Tibial nerve (tissue), 4 donors: ENCODE measurements at regions not wholly inside any gene's neighbourhood (a gene's known extent, or its start where the extent isn't known, plus 50 kb on each side); places are given as distances from the start of the nearest gene placed in this dataset.

Source experiments
- DNase-seq, 2 donors: peaks; one replicate each; pipeline ENCODE4 v3.0.0-alpha.2; 2019; ENCODE audit warnings: low spot score in 2 of 2
- H3K27ac ChIP-seq, 4 donors: fragments of 200-600 bp; sonication (generic) in 3 of 4; one replicate each; pipeline ENCODE4 v1.5.1; 2017 to 2019; ENCODE audit warnings: mild to moderate bottlenecking in 1 of 4
- H3K27me3 ChIP-seq, 2 donors: fragments of 200-600 bp; sonication (generic) in 1 of 2; one replicate each; pipeline versions ENCODE4 v1.5.1 to v1.6.0; 2017 to 2019
- H3K36me3 ChIP-seq, 3 donors: fragments of 200-600 bp; sonication (generic); one replicate each; pipeline ENCODE4 v1.5.1; 2018 to 2019
- H3K4me1 ChIP-seq, 4 donors: fragments of 200-600 bp; sonication (generic) in 3 of 4; one replicate each; pipeline ENCODE4 v1.5.1; 2017 to 2019
- H3K4me3 ChIP-seq, 4 donors: fragments of 200-600 bp; sonication (generic) in 3 of 4; one replicate each; pipeline ENCODE4 v1.5.1; 2017 to 2019; ENCODE audit warnings: mild to moderate bottlenecking in 1 of 4, moderate library complexity in 1 of 4
- H3K9me3 ChIP-seq, 4 donors: fragments of 200-600 bp; sonication (generic) in 3 of 4; one replicate each; pipeline ENCODE4 v1.5.1; 2017 to 2019
- CTCF ChIP-seq, 5 experiments: fragments of 200-600 bp in 3 of 5; fragments of 450-650 bp in 2 of 5; sonication (generic) in 3 of 5; IDR thresholded peaks; one replicate each; pipeline ENCODE4 v1.5.1; 2016 to 2019; ENCODE audit warnings: antibody characterized with exemption in 5 of 5, mild to moderate bottlenecking in 3 of 5, moderate library complexity in 2 of 5
- EP300 ChIP-seq, 2 donors: sonication (generic); formaldehyde crosslinking; IDR thresholded peaks; one replicate each; pipeline ENCODE4 v1.6.1; 2017; ENCODE audit warnings: antibody characterized with exemption in 2 of 2, mild to moderate bottlenecking in 1 of 2
- POLR2A ChIP-seq, 2 donors: fragments of 450-650 bp; IDR thresholded peaks; one replicate each; pipeline ENCODE4 v1.6.1; 2017; ENCODE audit warnings: antibody characterized with exemption in 2 of 2, mild to moderate bottlenecking in 2 of 2, moderate library complexity in 2 of 2
- WGBS, 2 donors: methylation state at CpG; one replicate each; pipeline ENCODE4 v1.1.5; 2018; 5-methylcytosine and 5-hydroxymethylcytosine counted together

DNA sequence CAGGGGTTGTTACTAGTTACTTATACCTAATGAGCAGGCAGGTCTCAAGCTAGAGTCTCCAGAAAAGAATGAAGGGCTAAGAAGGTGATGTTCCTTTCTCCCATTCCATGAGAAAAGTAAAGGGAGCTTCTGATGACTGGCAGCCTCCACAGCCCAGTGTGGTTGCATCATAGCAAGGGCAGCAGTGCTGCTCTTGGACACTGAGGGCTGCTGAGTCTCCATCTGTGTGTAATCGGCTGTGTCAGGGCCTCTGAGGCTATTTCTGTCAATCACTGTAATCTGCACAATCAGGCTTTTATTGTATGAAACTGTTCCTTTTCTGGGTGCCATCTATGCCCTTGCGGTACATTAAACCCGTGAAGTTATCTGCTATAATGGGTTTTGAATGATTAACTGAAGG lies 164.1 kb upstream of the FBXO11 start:
- DNase-seq = no peak
- TF ChIP-seq POLR2A (IDR thresholded peaks at IDR 0.05) (no peak), CTCF (IDR thresholded peaks at IDR 0.05) (no peak), EP300 (IDR thresholded peaks at IDR 0.05) (no peak)
- H3K27ac ChIP-seq = no peak overlapping the region
- no peak overlapping the region for H3K4me3 ChIP-seq
- no peaks in the 10 kb centered on the region for H3K36me3 ChIP-seq
- 46 to 50% methylated on average over 3 of the region's 3 CpGs for WGBS, 2 donors
- peaks cover 0 to 8% (median 0%) of the 10 kb centered on the region in 4 donors for H3K4me1 ChIP-seq
- H3K9me3 ChIP-seq = no peaks in the 10 kb centered on the region
- no peaks in the 10 kb centered on the region for H3K27me3 ChIP-seq

DNA sequence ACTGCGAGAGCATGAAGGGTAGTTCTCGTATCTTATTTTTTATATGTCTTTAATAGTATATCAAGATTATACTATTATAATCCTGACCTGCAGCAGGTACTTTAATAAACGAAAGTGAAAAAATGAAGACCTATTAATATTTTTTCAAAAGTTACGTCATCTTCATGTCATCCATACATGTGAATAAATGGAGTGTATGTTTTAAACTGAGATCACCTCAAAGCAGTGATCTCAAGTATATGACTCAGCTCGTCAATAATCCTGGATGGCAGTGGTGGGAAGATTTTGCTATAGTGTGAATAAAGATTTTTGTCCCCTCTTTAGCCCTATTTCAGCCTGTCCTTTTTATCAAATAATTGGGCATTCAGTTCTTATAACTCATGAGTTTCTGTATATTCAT lies 166.3 kb upstream of the FBXO11 start:
- Histone ChIP-seq H3K4me1 (peaks cover 0 to 8% (median 0%) of the 10 kb centered on the region in 4 donors), H3K9me3 (no peaks in the 10 kb centered on the region), H3K4me3 (no peak overlapping the region), H3K36me3 (no peaks in the 10 kb centered on the region), H3K27me3 (no peaks in the 10 kb centered on the region), H3K27ac (no peak overlapping the region)
- no peak for DNase-seq
- TF ChIP-seq EP300 (IDR thresholded peaks at IDR 0.05) (no peak), POLR2A (IDR thresholded peaks at IDR 0.05) (no peak), CTCF (IDR thresholded peaks at IDR 0.05) (no peak)
- 70 to 79% methylated on average over 5 of the region's 5 CpGs for WGBS, 2 donors

DNA sequence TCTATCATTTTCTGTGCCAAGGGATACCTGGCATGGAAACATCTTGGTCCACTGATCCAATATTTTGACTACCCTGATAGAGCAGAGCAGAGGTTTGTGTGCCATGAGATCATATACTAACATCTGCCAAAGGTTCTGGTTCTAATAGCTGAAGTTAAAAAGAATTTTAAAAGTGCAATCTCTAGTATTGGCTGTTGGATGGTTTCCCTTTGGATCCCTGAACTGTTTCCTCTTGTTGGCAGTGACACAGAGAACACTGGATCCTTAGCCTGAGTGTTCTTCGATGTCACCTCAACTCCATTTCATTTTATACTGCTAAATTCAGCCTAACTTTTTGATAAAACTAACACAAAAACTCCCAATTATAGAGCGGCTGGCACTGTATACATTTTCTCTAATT lies 169.3 kb upstream of the FBXO11 start:
- DNase-seq = no peak
- TF ChIP-seq POLR2A (IDR thresholded peaks at IDR 0.05) (no peak), EP300 (IDR thresholded peaks at IDR 0.05) (no peak), CTCF (IDR thresholded peaks at IDR 0.05) (no peak)
- no peak overlapping the region for H3K4me3 ChIP-seq
- H3K27ac ChIP-seq = no peak overlapping the region
- no peaks in the 10 kb centered on the region for H3K27me3 ChIP-seq
- H3K9me3 ChIP-seq = no peaks in the 10 kb centered on the region
- H3K36me3 ChIP-seq = no peaks in the 10 kb centered on the region
- WGBS, 2 donors = 90 to 98% methylated on average over 2 of the region's 2 CpGs
- peaks cover 0 to 4% (median 0%) of the 10 kb centered on the region in 4 donors for H3K4me1 ChIP-seq

- TF ChIP-seq EP300 (IDR thresholded peaks at IDR 0.05) (no peak), POLR2A (IDR thresholded peaks at IDR 0.05) (no peak), CTCF (IDR thresholded peaks at IDR 0.05) (no peak)
- Histone ChIP-seq H3K4me3 (no peak overlapping the region), H3K4me1 (no peaks in the 10 kb centered on the region), H3K27me3 (no peaks in the 10 kb centered on the region), H3K27ac (no peak overlapping the region), H3K9me3 (no peaks in the 10 kb centered on the region), H3K36me3 (no peaks in the 10 kb centered on the region)
- no peak for DNase-seq
- WGBS, 2 donors = 82 to 83% methylated on average over 6 of the region's 6 CpGs
Measured at GRCh38 chr2:48080534-48081316, 174.4 kb upstream of the FBXO11 start.

DNA sequence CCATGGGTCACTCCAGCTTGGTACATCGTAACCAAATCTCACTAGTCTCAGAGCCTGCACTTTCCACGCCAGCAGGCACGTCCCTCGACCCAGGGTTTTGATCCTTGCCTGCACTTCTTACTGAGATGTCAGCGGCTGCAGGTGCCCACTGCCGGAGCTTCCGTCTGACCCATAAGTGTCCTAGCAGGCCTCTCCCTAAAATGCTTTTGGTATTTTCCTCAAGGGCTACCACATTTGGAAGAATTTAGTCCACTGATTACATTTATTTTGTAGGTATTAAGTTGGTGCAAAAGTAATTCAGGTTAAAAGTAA lies 175.0 kb upstream of the FBXO11 start:
- no peak for TF ChIP-seq POLR2A (IDR thresholded peaks at IDR 0.05)
- no peak for TF ChIP-seq EP300 (IDR thresholded peaks at IDR 0.05)
- no peak for TF ChIP-seq CTCF (IDR thresholded peaks at IDR 0.05)
- WGBS, 2 donors = 84 to 86% methylated on average over 7 of the region's 7 CpGs
- Histone ChIP-seq H3K36me3 (no peaks in the 10 kb centered on the region), H3K9me3 (no peaks in the 10 kb centered on the region), H3K4me1 (no peaks in the 10 kb centered on the region), H3K27me3 (no peaks in the 10 kb centered on the region), H3K4me3 (no peak overlapping the region), H3K27ac (no peak overlapping the region)
- DNase-seq = no peak
